ENCODE measurements at regions not wholly inside any gene's neighbourhood (a gene's known extent, or its start where the extent isn't known, plus 50 kb on each side); places are given as distances from the start of the nearest gene placed in this dataset.

GRCh38 chr21:36628761-36629460 is 70.0 kb upstream of the SIM2 start:
- Mint-ChIP-seq H3K4me3 (no peak overlapping the region), H3K27me3 (ENCODE audit: low read depth in 2 of 2) (peaks cover 3 to 30% of the 10 kb centered on the region in 2 donors), H3K4me1 (no peaks in the 10 kb centered on the region), H3K36me3 (no peaks in the 10 kb centered on the region), H3K9me3 (no peaks in the 10 kb centered on the region), H3K27ac (no peak overlapping the region)
- H3K27ac ChIP-seq (ENCODE audit: low read length): no peak overlapping the region
- no peak overlapping the region for H3K4me3 ChIP-seq (ENCODE audit: low read length)
- ATAC-seq (no peak), DNase-seq (no peak)
- intact Hi-C loops (cut with micrococcal nuclease): no loop called here
- WGBS (ENCODE audit: insufficient coverage): 89% methylated on average over 13 of the region's 13 CpGs
- H3K27me3 ChIP-seq (ENCODE audit: control insufficient read depth, insufficient read depth, low read length): no peaks in the 10 kb centered on the region
- H3K4me1 ChIP-seq (ENCODE audit: control insufficient read depth, insufficient read depth, low read length): no peaks in the 10 kb centered on the region
- TF ChIP-seq CTCF (IDR thresholded peaks at IDR 0.05): no peak
- H3K9me3 ChIP-seq (ENCODE audit: control insufficient read depth, insufficient read depth, low read length): no peaks in the 10 kb centered on the region
- H3K36me3 ChIP-seq (ENCODE audit: control insufficient read depth, insufficient read depth, low read length): no peaks in the 10 kb centered on the region

- Mint-ChIP-seq H3K4me1 (no peaks in the 10 kb centered on the region), H3K4me3 (no peak overlapping the region), H3K36me3 (no peaks in the 10 kb centered on the region), H3K27ac (no peak overlapping the region), H3K9me3 (no peaks in the 10 kb centered on the region), H3K27me3 (ENCODE audit: low read depth in 2 of 2) (peaks cover 3 to 34% of the 10 kb centered on the region in 2 donors)
- no peaks in the 10 kb centered on the region for H3K9me3 ChIP-seq (ENCODE audit: control insufficient read depth, insufficient read depth, low read length)
- ATAC-seq (peak in 2 of 3 donors; percentile 44 to 60), DNase-seq (peak; percentile 37 to 72)
- H3K27me3 ChIP-seq (ENCODE audit: control insufficient read depth, insufficient read depth, low read length): no peaks in the 10 kb centered on the region
- TF ChIP-seq CTCF (IDR thresholded peaks at IDR 0.05): peak; percentile 76
- H3K27ac ChIP-seq (ENCODE audit: low read length): no peak overlapping the region
- intact Hi-C loops (cut with micrococcal nuclease): loop anchor here (1.0 to 5.0 kb wide), 2 partner anchors 297 to 377 kb away; partner anchors contain the start of gene RIPPLY3
- H3K4me1 ChIP-seq (ENCODE audit: control insufficient read depth, insufficient read depth, low read length): no peaks in the 10 kb centered on the region
- no peaks in the 10 kb centered on the region for H3K36me3 ChIP-seq (ENCODE audit: control insufficient read depth, insufficient read depth, low read length)
- no peak overlapping the region for H3K4me3 ChIP-seq (ENCODE audit: low read length)
- WGBS (ENCODE audit: insufficient coverage): 51% methylated on average over 19 of the region's 19 CpGs
These were observed 68.3 kb upstream of the SIM2 start for GRCh38 chr21:36630485-36631206.

- no peak for TF ChIP-seq CTCF (IDR thresholded peaks at IDR 0.05)
- peaks cover 11 to 58% of the 10 kb centered on the region in 2 donors for H3K27me3 Mint-ChIP-seq (ENCODE audit: low read depth in 2 of 2)
- peaks cover 18% of the 10 kb centered on the region for H3K36me3 Mint-ChIP-seq
- Histone ChIP-seq H3K9me3 (ENCODE audit: control insufficient read depth, insufficient read depth, low read length) (no peaks in the 10 kb centered on the region), H3K4me1 (ENCODE audit: control insufficient read depth, insufficient read depth, low read length) (no peaks in the 10 kb centered on the region), H3K27me3 (ENCODE audit: control insufficient read depth, insufficient read depth, low read length) (no peaks in the 10 kb centered on the region), H3K27ac (ENCODE audit: low read length) (no peak overlapping the region), H3K4me3 (ENCODE audit: low read length) (no peak overlapping the region), H3K36me3 (ENCODE audit: control insufficient read depth, insufficient read depth, low read length) (no peaks in the 10 kb centered on the region)
- no peak overlapping the region for H3K4me3 Mint-ChIP-seq
- H3K9me3 Mint-ChIP-seq: peaks cover 0 to 6% of the 10 kb centered on the region in 2 donors
- H3K27ac Mint-ChIP-seq: no peak overlapping the region
- ATAC-seq (no peak), DNase-seq (no peak)
- H3K4me1 Mint-ChIP-seq: no peaks in the 10 kb centered on the region
- intact Hi-C loops (cut with micrococcal nuclease): no loop called here
- WGBS (ENCODE audit: insufficient coverage): 87% methylated on average over 1 of the region's 1 CpG
These were observed 62.9 kb upstream of the SIM2 start for GRCh38 chr21:36636016-36636415.
